ENCODE measurements at regions not wholly inside any gene's neighbourhood (a gene's known extent, or its start where the extent isn't known, plus 50 kb on each side); places are given as distances from the start of the nearest gene placed in this dataset.

- TF ChIP-seq GABPA (IDR thresholded peaks at IDR 0.05; ENCODE audit: low read depth) (no peak), REST (IDR thresholded peaks at IDR 0.05; ENCODE audit: insufficient replicate concordance, low read depth) (no peak), POLR2AphosphoS5 (IDR thresholded peaks at IDR 0.05; ENCODE audit: low read depth) (no peak), SPI1 (IDR thresholded peaks at IDR 0.05; ENCODE audit: borderline replicate concordance, low read depth) (no peak)
- TF ChIP-seq, protein P1, sequence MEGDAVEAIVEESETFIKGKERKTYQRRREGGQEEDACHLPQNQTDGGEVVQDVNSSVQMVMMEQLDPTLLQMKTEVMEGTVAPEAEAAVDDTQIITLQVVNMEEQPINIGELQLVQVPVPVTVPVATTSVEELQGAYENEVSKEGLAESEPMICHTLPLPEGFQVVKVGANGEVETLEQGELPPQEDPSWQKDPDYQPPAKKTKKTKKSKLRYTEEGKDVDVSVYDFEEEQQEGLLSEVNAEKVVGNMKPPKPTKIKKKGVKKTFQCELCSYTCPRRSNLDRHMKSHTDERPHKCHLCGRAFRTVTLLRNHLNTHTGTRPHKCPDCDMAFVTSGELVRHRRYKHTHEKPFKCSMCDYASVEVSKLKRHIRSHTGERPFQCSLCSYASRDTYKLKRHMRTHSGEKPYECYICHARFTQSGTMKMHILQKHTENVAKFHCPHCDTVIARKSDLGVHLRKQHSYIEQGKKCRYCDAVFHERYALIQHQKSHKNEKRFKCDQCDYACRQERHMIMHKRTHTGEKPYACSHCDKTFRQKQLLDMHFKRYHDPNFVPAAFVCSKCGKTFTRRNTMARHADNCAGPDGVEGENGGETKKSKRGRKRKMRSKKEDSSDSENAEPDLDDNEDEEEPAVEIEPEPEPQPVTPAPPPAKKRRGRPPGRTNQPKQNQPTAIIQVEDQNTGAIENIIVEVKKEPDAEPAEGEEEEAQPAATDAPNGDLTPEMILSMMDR (IDR thresholded peaks at IDR 0.05; ENCODE audit: insufficient read depth, low read length), result no peak
- Histone ChIP-seq H3K27ac (replicated peaks) (no peak overlapping the region), H3K4me3 (replicated peaks; ENCODE audit: insufficient read depth, low read length) (no peak overlapping the region), H3K27me3 (ENCODE audit: insufficient read depth, poor library complexity, severe bottlenecking) (no peaks in the 10 kb centered on the region)
- no peak for DNase-seq (ENCODE audit: low read depth in 1 of 2, low spot score in 1 of 2)
Measured at GRCh38 chr6:40210628-40211056, 276.4 kb upstream of the MOCS1 start.

- Histone ChIP-seq H3K27me3 (ENCODE audit: insufficient read depth, poor library complexity, severe bottlenecking) (no peaks in the 10 kb centered on the region), H3K4me3 (replicated peaks; ENCODE audit: insufficient read depth, low read length) (no peak overlapping the region), H3K27ac (replicated peaks) (no peak overlapping the region)
- DNase-seq (ENCODE audit: low read depth in 1 of 2, low spot score in 1 of 2), result no peak
- TF ChIP-seq SPI1 (IDR thresholded peaks at IDR 0.05; ENCODE audit: borderline replicate concordance, low read depth), result no peak
- no peak for TF ChIP-seq POLR2AphosphoS5 (IDR thresholded peaks at IDR 0.05; ENCODE audit: low read depth)
- TF ChIP-seq GABPA (IDR thresholded peaks at IDR 0.05; ENCODE audit: low read depth), result no peak
- TF ChIP-seq, protein P1 (IDR thresholded peaks at IDR 0.05; ENCODE audit: insufficient read depth, low read length), result no peak
- no peak for TF ChIP-seq REST (IDR thresholded peaks at IDR 0.05; ENCODE audit: insufficient replicate concordance, low read depth)
Measured at GRCh38 chr6:40205801-40206200, 271.5 kb upstream of the MOCS1 start.

- Histone ChIP-seq H3K27ac (replicated peaks) (no peak overlapping the region), H3K27me3 (ENCODE audit: insufficient read depth, poor library complexity, severe bottlenecking) (no peaks in the 10 kb centered on the region), H3K4me3 (replicated peaks; ENCODE audit: insufficient read depth, low read length) (no peak overlapping the region)
- TF ChIP-seq, protein P1 (IDR thresholded peaks at IDR 0.05; ENCODE audit: insufficient read depth, low read length), result no peak
- no peak for TF ChIP-seq REST (IDR thresholded peaks at IDR 0.05; ENCODE audit: insufficient replicate concordance, low read depth)
- no peak for TF ChIP-seq GABPA (IDR thresholded peaks at IDR 0.05; ENCODE audit: low read depth)
- no peak for DNase-seq (ENCODE audit: low read depth in 1 of 2, low spot score in 1 of 2)
Measured at GRCh38 chr6:40205004-40205403, 270.7 kb upstream of the MOCS1 start.

Data from HL-60 (cell line).